IPS-18c (cell line): ENCODE measurements at regions not wholly inside any gene's neighbourhood (a gene's known extent, or its start where the extent isn't known, plus 50 kb on each side); places are given as distances from the start of the nearest gene placed in this dataset.

Experiments
- H3K4me3 ChIP-seq: 2 replicates; pipeline ENCODE4 v1.7.0; 2013; ENCODE audit warnings: low read depth, mild to moderate bottlenecking, low read length, moderate library complexity; ENCODE audit not compliant: insufficient read depth
- H3K9me3 ChIP-seq: one replicate; pipeline ENCODE4 v1.6.1; 2013; ENCODE audit warnings: mild to moderate bottlenecking, low read length, moderate library complexity; ENCODE audit not compliant: control insufficient read depth, insufficient read depth

DNA sequence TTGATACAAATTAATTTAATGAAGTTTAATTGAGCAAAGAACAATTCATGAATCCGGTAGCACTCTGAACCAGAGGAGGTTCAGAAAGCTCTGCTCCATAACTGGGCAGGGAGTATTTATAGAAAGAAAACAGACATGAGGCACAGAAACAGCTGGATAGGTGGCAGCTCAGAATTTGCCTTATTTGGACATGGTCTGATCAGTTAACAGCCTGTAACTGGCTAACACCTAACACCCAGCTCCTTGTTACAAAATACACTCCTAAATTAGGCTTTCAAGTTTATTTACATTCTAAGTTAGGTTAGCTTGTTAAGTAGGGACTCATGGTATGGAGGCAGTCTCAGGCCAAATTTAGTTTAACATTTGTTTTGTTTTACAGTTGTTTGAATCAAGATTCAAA is 67.8 kb upstream of the TMCC3 start:
- H3K4me3 ChIP-seq, result no peak overlapping the region
- H3K9me3 ChIP-seq, result no peaks in the 10 kb centered on the region

DNA sequence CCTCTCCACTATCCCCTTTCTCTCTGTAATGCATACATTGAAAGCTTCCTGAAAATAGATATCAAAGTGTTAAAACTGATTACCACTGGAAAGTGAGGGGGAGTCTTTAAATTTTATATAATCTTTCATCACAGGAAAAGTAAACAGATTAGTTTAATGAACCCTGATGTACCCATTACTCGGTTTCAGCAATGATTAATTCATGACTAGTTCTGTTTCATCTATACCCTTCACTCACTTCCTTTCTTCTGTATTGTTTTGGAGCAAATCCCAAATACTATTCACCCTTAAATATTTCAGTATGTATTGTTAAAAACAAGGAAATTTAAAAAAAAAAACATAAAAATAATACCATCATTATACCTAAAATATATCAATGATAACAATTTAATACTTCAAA is 67.3 kb upstream of the TMCC3 start:
- Histone ChIP-seq H3K9me3 (no peaks in the 10 kb centered on the region), H3K4me3 (no peak overlapping the region)

- Histone ChIP-seq H3K9me3 (no peaks in the 10 kb centered on the region), H3K4me3 (no peak overlapping the region)
These were observed 66.8 kb upstream of the TMCC3 start for GRCh38 chr12:94717108-94717507.

DNA sequence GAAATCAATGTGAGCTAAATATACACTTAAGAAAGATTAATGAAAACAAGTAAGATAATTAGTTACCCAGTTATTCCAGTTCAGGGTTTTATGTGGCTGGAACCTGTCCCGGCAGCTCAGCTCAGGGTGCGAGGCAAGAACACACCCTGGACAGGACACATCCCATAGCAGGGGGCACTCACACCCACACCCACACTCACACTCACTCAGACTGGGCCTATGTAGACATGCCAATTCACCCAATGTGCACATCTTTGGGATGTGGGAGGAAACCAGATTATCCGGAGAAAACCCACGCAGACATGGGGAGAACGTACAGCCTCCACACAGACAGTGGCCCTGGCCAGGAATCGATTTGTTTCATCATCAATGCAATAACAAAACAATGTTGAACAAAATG is 66.0 kb upstream of the TMCC3 start:
- Histone ChIP-seq H3K9me3 (no peaks in the 10 kb centered on the region), H3K4me3 (no peak overlapping the region)

- no peak overlapping the region for H3K4me3 ChIP-seq
- H3K9me3 ChIP-seq, result no peaks in the 10 kb centered on the region
These were observed 64.2 kb upstream of the TMCC3 start for GRCh38 chr12:94714378-94715114.

GRCh38 chr12:94712815-94713515 is 62.6 kb upstream of the TMCC3 start:
- Histone ChIP-seq H3K9me3 (no peaks in the 10 kb centered on the region), H3K4me3 (no peak overlapping the region)

DNA sequence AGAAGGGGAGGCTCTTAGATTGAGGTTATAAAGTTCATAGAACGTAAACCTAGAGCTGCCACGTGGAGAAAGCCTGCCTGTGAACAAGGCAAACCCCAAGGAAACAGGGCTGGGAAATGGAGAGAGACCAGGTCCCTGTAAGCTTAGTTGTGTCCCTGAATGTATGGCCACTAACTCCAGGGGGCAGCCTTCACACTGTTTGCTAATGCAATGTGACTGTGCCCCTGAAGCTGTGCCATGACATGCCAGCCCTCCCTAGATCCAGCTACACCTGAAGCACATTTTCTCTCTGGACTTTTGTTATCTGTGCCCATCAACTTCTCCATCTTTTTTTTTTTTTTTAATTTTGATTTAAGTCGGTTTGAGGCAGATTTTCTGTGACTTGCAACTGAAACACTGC is 60.6 kb upstream of the TMCC3 start:
- H3K9me3 ChIP-seq, result no peaks in the 10 kb centered on the region
- H3K4me3 ChIP-seq, result no peak overlapping the region

DNA sequence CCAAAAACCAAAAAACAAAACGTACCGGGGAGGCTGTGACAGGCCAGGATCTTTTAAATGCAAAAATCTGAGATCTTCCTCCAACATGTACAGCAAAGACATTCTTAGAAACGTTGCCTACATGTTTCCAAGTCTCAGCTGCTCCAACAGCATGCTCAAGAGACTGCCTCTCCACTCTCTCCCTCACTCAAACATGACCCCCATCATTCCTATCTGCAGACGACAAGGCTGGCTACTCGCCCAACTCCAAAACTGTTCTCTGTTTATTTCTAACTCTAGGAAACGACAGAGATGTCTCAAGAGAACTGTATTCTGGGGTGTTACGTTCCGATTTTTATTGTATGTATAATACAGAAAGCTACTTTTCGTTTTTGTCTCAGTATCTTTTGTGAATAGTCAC is 57.5 kb upstream of the TMCC3 start:
- Histone ChIP-seq H3K4me3 (no peak overlapping the region), H3K9me3 (no peaks in the 10 kb centered on the region)

- Histone ChIP-seq H3K4me3 (no peak overlapping the region), H3K9me3 (no peaks in the 10 kb centered on the region)
These were observed 56.7 kb upstream of the TMCC3 start for GRCh38 chr12:94707036-94707435.

GRCh38 chr12:94706250-94706661 is 55.9 kb upstream of the TMCC3 start:
- Histone ChIP-seq H3K9me3 (no peaks in the 10 kb centered on the region), H3K4me3 (no peak overlapping the region)

- no peak overlapping the region for H3K4me3 ChIP-seq
- no peaks in the 10 kb centered on the region for H3K9me3 ChIP-seq
These were observed 55.3 kb upstream of the TMCC3 start for GRCh38 chr12:94705676-94706075.

DNA sequence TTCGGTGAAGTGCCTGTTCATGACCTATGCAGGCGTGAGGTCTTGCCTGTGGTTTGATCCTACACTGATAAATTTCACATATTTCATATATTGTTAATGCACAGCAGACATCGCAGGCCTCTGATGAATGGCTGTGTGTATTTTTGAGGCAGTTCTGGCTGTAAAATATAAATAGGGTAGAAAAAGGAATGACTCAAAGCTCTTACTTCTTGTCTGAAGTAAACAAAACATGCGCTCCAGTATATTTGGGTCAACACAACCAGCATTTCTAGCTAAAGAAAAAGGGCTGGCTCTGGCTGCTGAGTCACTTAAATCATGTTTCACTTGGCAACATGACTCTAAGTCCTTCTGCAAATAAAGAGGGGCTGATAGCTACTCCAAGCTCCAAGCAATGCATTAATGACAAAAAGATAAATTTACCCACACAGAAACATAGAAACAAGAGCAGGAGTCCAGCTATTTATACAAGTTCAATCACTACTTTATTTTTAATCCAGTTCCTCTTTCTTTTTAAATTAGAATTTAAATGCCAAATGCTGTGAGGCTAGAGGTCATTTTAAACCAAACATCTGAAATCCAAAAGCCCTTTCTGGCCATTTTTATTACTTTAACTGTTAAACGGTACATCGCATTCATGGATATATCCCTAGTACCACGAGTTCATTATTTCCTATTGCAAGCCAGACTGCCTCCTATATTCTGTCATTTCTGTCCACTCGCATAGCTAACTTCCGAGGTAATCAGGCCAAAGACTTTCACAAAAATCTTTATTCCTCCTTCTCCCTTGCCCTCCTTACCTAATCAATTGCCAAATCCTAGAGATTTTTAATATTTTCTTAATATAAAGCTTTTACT is 54.3 kb upstream of the TMCC3 start:
- Histone ChIP-seq H3K9me3 (no peaks in the 10 kb centered on the region), H3K4me3 (no peak overlapping the region)

DNA sequence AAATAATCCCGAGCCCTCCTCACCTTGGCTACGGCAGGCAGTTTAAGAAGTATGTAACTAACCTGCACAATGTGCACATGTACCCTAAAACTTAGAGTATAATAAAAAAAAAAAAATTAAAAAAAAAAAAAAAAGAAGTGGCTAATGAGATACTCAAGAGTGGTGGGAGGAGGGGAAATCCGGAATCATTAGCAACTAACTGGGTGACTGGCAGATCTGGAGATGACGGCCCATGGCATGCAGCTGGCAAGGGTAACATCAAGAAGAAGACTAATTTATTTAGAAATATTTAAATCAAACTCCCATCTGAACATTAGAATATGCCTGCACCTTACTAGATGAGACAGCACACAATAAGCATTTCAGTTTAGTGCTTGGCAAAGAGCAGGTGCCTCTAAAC is 52.3 kb upstream of the TMCC3 start:
- Histone ChIP-seq H3K4me3 (no peak overlapping the region), H3K9me3 (no peaks in the 10 kb centered on the region)

DNA sequence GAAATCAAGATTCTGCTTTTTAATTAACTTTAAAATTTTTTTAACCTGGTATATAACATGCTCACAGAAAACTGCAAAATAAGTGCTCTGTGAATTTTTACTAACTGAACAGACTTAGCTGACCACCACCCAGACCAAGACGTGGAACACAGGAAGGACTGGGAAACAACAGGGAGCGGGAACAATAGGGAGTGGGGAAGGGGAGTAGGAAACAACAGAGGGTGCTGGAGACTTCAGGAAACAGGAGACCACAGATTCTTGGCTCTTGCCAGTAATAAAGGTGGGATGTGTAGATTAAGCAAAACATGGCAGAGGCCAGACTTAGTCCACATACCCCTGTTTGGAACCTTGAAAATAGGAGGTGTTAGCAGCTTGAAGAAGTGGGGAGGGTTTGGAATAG is 51.4 kb upstream of the TMCC3 start:
- Histone ChIP-seq H3K9me3 (no peaks in the 10 kb centered on the region), H3K4me3 (no peak overlapping the region)

- no peak overlapping the region for H3K4me3 ChIP-seq
These were observed 50.3 kb upstream of the TMCC3 start for GRCh38 chr12:94700662-94701061.

More at GRCh38 chr12:94700662-94701061, 50.3 kb upstream of the TMCC3 start:
- H3K9me3 ChIP-seq, result no peaks in the 10 kb centered on the region
